ENCODE measurements at regions not wholly inside any gene's neighbourhood (a gene's known extent, or its start where the extent isn't known, plus 50 kb on each side); places are given as distances from the start of the nearest gene placed in this dataset.

- no peak for DNase-seq (ENCODE audit: low spot score)
- H3K4me2 ChIP-seq (ENCODE audit: insufficient read depth, low read length, poor library complexity, severe bottlenecking): no peak overlapping the region
- no CpG with 5 or more reads among the region's 4 CpGs for WGBS, 2 donors (ENCODE audit: extremely low coverage in 2 of 2, insufficient read length in 2 of 2, insufficient replicate concordance in 1 of 2)
- no peaks in the 10 kb centered on the region for H3K9me3 ChIP-seq (replicated peaks in 1 of 2; ENCODE audit: control insufficient read depth in 2 of 2, insufficient read depth in 1 of 2, low read depth in 1 of 2, low read length in 2 of 2)
- H3K79me1 ChIP-seq (ENCODE audit: low read depth, low read length): no peaks in the 10 kb centered on the region
- no peak overlapping the region for H3K4ac ChIP-seq (ENCODE audit: low read length)
- H2AFZ ChIP-seq (ENCODE audit: low read length): peak overlapping the region; percentile 20
- no peak overlapping the region for H2BK12ac ChIP-seq (ENCODE audit: low read length)
- no peak overlapping the region for H4K8ac ChIP-seq (ENCODE audit: low read depth, low read length)
- H2BK120ac ChIP-seq (ENCODE audit: low read depth, low read length): no peak overlapping the region
- no peaks in the 10 kb centered on the region for H3K27me3 ChIP-seq (ENCODE audit: control insufficient read depth in 3 of 3, insufficient read depth in 3 of 3, low read depth in 1 of 3, low read length in 3 of 3)
- no peak overlapping the region for H3K4me3 ChIP-seq (ENCODE audit: low read length in 2 of 2)
- H2AK5ac ChIP-seq (ENCODE audit: low read depth, low read length): no peak overlapping the region
- H3K23ac ChIP-seq (ENCODE audit: low read depth, low read length, poor library complexity): no peak overlapping the region
- H3K9ac ChIP-seq (ENCODE audit: low read depth, low read length, poor library complexity): peak overlapping the region; percentile 5
- no peak overlapping the region for H3K27ac ChIP-seq (replicated peaks; ENCODE audit: low read length)
- H3K36me3 ChIP-seq (replicated peaks in 1 of 2; ENCODE audit: control insufficient read depth in 2 of 2, insufficient read depth in 2 of 2, low read length in 2 of 2): no peaks in the 10 kb centered on the region
- H3K18ac ChIP-seq (ENCODE audit: low read length): no peak overlapping the region
- no peak overlapping the region for H2BK15ac ChIP-seq (ENCODE audit: low read length)
- H3K14ac ChIP-seq (ENCODE audit: low read length): no peak overlapping the region
- H2BK5ac ChIP-seq (ENCODE audit: low read length): no peak overlapping the region
- H3K4me1 ChIP-seq (ENCODE audit: control insufficient read depth in 2 of 2, insufficient read depth in 1 of 2, low read depth in 1 of 2, low read length in 2 of 2): peaks cover 6 to 8% of the 10 kb centered on the region in 2 donors
- H4K91ac ChIP-seq (ENCODE audit: low read depth, low read length, poor library complexity): no peak overlapping the region
Measured at GRCh38 chr9:14542071-14542470, 151.2 kb downstream of the ZDHHC21 start.

- Histone ChIP-seq H3K27ac (replicated peaks; ENCODE audit: low read length) (no peak overlapping the region), H2BK12ac (ENCODE audit: low read length) (no peak overlapping the region), H3K27me3 (ENCODE audit: control insufficient read depth in 3 of 3, insufficient read depth in 3 of 3, low read depth in 1 of 3, low read length in 3 of 3) (no peaks in the 10 kb centered on the region), H3K4me1 (ENCODE audit: control insufficient read depth in 2 of 2, insufficient read depth in 1 of 2, low read depth in 1 of 2, low read length in 2 of 2) (peaks cover 6 to 11% of the 10 kb centered on the region in 2 donors), H2BK120ac (ENCODE audit: low read depth, low read length) (no peak overlapping the region), H4K91ac (ENCODE audit: low read depth, low read length, poor library complexity) (no peak overlapping the region), H2BK15ac (ENCODE audit: low read length) (no peak overlapping the region), H2AK5ac (ENCODE audit: low read depth, low read length) (no peak overlapping the region), H3K4ac (ENCODE audit: low read length) (no peak overlapping the region), H3K14ac (ENCODE audit: low read length) (no peak overlapping the region), H3K18ac (ENCODE audit: low read length) (no peak overlapping the region), H2BK5ac (ENCODE audit: low read length) (no peak overlapping the region), H4K8ac (ENCODE audit: low read depth, low read length) (no peak overlapping the region), H3K79me1 (ENCODE audit: low read depth, low read length) (no peaks in the 10 kb centered on the region), H3K4me2 (ENCODE audit: insufficient read depth, low read length, poor library complexity, severe bottlenecking) (no peak overlapping the region), H3K4me3 (ENCODE audit: low read length in 2 of 2) (no peak overlapping the region), H2AFZ (ENCODE audit: low read length) (no peak overlapping the region), H3K23ac (ENCODE audit: low read depth, low read length, poor library complexity) (no peak overlapping the region), H3K36me3 (replicated peaks in 1 of 2; ENCODE audit: control insufficient read depth in 2 of 2, insufficient read depth in 2 of 2, low read length in 2 of 2) (no peaks in the 10 kb centered on the region), H3K9ac (ENCODE audit: low read depth, low read length, poor library complexity) (no peak overlapping the region), H3K9me3 (replicated peaks in 1 of 2; ENCODE audit: control insufficient read depth in 2 of 2, insufficient read depth in 1 of 2, low read depth in 1 of 2, low read length in 2 of 2) (no peaks in the 10 kb centered on the region)
- no CpG with 5 or more reads among the region's 4 CpGs for WGBS, 2 donors (ENCODE audit: extremely low coverage in 2 of 2, insufficient read length in 2 of 2, insufficient replicate concordance in 1 of 2)
- DNase-seq (ENCODE audit: low spot score): no peak
Measured at GRCh38 chr9:14538526-14538925, 154.7 kb downstream of the ZDHHC21 start.

GRCh38 chr9:14535161-14535955 lies 157.9 kb downstream of the ZDHHC21 start:
- Histone ChIP-seq H4K91ac (ENCODE audit: low read depth, low read length, poor library complexity) (no peak overlapping the region), H3K23ac (ENCODE audit: low read depth, low read length, poor library complexity) (no peak overlapping the region)

GRCh38 chr9:14533867-14534640 lies 159.2 kb downstream of the ZDHHC21 start:
- H3K4ac ChIP-seq (ENCODE audit: low read length): no peak overlapping the region
- H3K4me3 ChIP-seq (ENCODE audit: low read length in 2 of 2): no peak overlapping the region
- no peak overlapping the region for H2AK5ac ChIP-seq (ENCODE audit: low read depth, low read length)
- no peak overlapping the region for H3K4me2 ChIP-seq (ENCODE audit: insufficient read depth, low read length, poor library complexity, severe bottlenecking)
- no peaks in the 10 kb centered on the region for H3K79me1 ChIP-seq (ENCODE audit: low read depth, low read length)
- H4K8ac ChIP-seq (ENCODE audit: low read depth, low read length): no peak overlapping the region
- H2BK12ac ChIP-seq (ENCODE audit: low read length): no peak overlapping the region
- peaks cover 3 to 18% of the 10 kb centered on the region in 2 donors for H3K4me1 ChIP-seq (ENCODE audit: control insufficient read depth in 2 of 2, insufficient read depth in 1 of 2, low read depth in 1 of 2, low read length in 2 of 2)
- H3K27ac ChIP-seq (replicated peaks; ENCODE audit: low read length): no peak overlapping the region
- no peak overlapping the region for H2AFZ ChIP-seq (ENCODE audit: low read length)
- no peak overlapping the region for H3K23ac ChIP-seq (ENCODE audit: low read depth, low read length, poor library complexity)
- no peak overlapping the region for H2BK120ac ChIP-seq (ENCODE audit: low read depth, low read length)
- no peak for DNase-seq (ENCODE audit: low spot score)
- no peaks in the 10 kb centered on the region for H3K36me3 ChIP-seq (replicated peaks in 1 of 2; ENCODE audit: control insufficient read depth in 2 of 2, insufficient read depth in 2 of 2, low read length in 2 of 2)
- no peak overlapping the region for H2BK15ac ChIP-seq (ENCODE audit: low read length)
- H2BK5ac ChIP-seq (ENCODE audit: low read length): no peak overlapping the region
- no peaks in the 10 kb centered on the region for H3K9me3 ChIP-seq (replicated peaks in 1 of 2; ENCODE audit: control insufficient read depth in 2 of 2, insufficient read depth in 1 of 2, low read depth in 1 of 2, low read length in 2 of 2)
- H3K9ac ChIP-seq (ENCODE audit: low read depth, low read length, poor library complexity): no peak overlapping the region
- H3K18ac ChIP-seq (ENCODE audit: low read length): peak overlapping the region; percentile 58
- no peaks in the 10 kb centered on the region for H3K27me3 ChIP-seq (ENCODE audit: control insufficient read depth in 3 of 3, insufficient read depth in 3 of 3, low read depth in 1 of 3, low read length in 3 of 3)
- no CpG with 5 or more reads among the region's 20 CpGs for WGBS, 2 donors (ENCODE audit: extremely low coverage in 2 of 2, insufficient read length in 2 of 2, insufficient replicate concordance in 1 of 2)
- H3K14ac ChIP-seq (ENCODE audit: low read length): no peak overlapping the region
- no peak overlapping the region for H4K91ac ChIP-seq (ENCODE audit: low read depth, low read length, poor library complexity)

More at GRCh38 chr9:14535161-14535955, 157.9 kb downstream of the ZDHHC21 start:
- DNase-seq (ENCODE audit: low spot score): no peak
- H2BK12ac ChIP-seq (ENCODE audit: low read length): no peak overlapping the region
- no peaks in the 10 kb centered on the region for H3K27me3 ChIP-seq (ENCODE audit: control insufficient read depth in 3 of 3, insufficient read depth in 3 of 3, low read depth in 1 of 3, low read length in 3 of 3)
- H3K4me1 ChIP-seq (ENCODE audit: control insufficient read depth in 2 of 2, insufficient read depth in 1 of 2, low read depth in 1 of 2, low read length in 2 of 2): peaks cover 3 to 18% of the 10 kb centered on the region in 2 donors
- no peak overlapping the region for H3K14ac ChIP-seq (ENCODE audit: low read length)
- no peak overlapping the region for H3K4me2 ChIP-seq (ENCODE audit: insufficient read depth, low read length, poor library complexity, severe bottlenecking)
- no peak overlapping the region for H3K4me3 ChIP-seq (ENCODE audit: low read length in 2 of 2)
- H2AFZ ChIP-seq (ENCODE audit: low read length): peak overlapping the region; percentile 35
- no peak overlapping the region for H3K18ac ChIP-seq (ENCODE audit: low read length)
- no peak overlapping the region for H4K8ac ChIP-seq (ENCODE audit: low read depth, low read length)
- no peaks in the 10 kb centered on the region for H3K79me1 ChIP-seq (ENCODE audit: low read depth, low read length)
- H3K27ac ChIP-seq (replicated peaks; ENCODE audit: low read length): no peak overlapping the region
- no CpG with 5 or more reads among the region's 12 CpGs for WGBS, 2 donors (ENCODE audit: extremely low coverage in 2 of 2, insufficient read length in 2 of 2, insufficient replicate concordance in 1 of 2)
- no peaks in the 10 kb centered on the region for H3K9me3 ChIP-seq (replicated peaks in 1 of 2; ENCODE audit: control insufficient read depth in 2 of 2, insufficient read depth in 1 of 2, low read depth in 1 of 2, low read length in 2 of 2)
- no peak overlapping the region for H2AK5ac ChIP-seq (ENCODE audit: low read depth, low read length)
- no peak overlapping the region for H2BK15ac ChIP-seq (ENCODE audit: low read length)
- no peak overlapping the region for H3K9ac ChIP-seq (ENCODE audit: low read depth, low read length, poor library complexity)
- no peak overlapping the region for H2BK120ac ChIP-seq (ENCODE audit: low read depth, low read length)
- no peak overlapping the region for H2BK5ac ChIP-seq (ENCODE audit: low read length)
- no peak overlapping the region for H3K4ac ChIP-seq (ENCODE audit: low read length)
- no peaks in the 10 kb centered on the region for H3K36me3 ChIP-seq (replicated peaks in 1 of 2; ENCODE audit: control insufficient read depth in 2 of 2, insufficient read depth in 2 of 2, low read length in 2 of 2)
